Suppressor macrophage (primary cell): ENCODE measurements at regions not wholly inside any gene's neighbourhood (a gene's known extent, or its start where the extent isn't known, plus 50 kb on each side); places are given as distances from the start of the nearest gene placed in this dataset.

Source experiments
- DNase-seq, 4 experiments: peaks; one replicate each; pipeline ENCODE4 v3.0.0-alpha.2; 2020 to 2022

DNA sequence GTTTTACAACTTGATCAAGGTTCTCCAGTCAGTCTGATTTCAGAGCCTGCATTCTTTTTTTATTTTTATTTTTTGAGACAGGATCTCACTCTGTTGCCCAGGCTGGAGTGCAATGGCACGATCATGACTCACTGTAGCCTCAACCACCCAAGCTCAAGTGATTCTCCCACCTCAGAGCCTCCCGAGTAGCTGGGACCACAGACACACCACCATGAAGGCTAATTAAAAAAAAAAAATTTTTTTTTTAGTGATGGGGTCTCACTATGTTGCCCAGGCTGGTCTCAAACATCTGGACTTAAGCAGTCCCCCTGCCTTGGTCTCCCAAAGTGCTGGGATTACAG lies 117.2 kb upstream of the NAV2 start:
- no peak for DNase-seq

DNA sequence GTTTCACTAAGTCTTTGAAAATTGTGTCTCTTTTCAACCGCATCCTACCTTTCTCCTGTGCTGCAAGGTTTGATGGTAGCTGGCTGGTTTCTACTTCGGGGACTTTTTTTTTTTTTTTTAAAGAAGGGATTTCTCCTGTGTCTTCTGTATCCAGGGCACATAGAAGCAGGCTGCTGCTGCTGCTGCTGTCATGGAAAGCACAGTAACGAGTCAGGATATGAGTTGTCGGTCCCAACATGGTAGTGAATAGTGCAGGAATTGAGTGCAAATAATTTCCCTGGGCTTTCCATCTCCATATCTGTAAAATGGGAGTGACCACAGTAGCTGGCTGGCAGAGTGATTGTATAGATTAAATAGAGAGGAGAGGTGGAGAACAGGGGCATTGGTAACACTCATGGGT lies 118.3 kb upstream of the NAV2 start:
- DNase-seq, result no peak

DNA sequence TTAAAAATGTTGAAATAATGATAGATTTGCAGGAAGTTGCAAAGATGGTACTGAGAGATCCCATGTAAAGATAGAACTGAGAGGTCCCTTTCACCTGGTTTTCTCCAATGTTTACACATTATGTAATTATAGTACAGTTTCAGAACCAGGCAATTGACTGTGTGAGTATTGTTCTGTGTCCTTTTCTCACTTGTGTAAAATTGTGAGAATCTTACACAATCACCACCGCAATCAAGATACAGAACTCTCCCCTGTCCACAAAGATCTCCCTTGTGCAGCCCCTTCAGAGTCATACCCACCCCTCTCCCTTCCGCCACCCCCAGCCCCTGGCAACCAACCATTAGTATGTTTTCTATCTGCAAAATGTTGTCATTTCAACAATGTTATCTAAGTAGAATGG lies 119.8 kb upstream of the NAV2 start:
- no peak for DNase-seq

DNA sequence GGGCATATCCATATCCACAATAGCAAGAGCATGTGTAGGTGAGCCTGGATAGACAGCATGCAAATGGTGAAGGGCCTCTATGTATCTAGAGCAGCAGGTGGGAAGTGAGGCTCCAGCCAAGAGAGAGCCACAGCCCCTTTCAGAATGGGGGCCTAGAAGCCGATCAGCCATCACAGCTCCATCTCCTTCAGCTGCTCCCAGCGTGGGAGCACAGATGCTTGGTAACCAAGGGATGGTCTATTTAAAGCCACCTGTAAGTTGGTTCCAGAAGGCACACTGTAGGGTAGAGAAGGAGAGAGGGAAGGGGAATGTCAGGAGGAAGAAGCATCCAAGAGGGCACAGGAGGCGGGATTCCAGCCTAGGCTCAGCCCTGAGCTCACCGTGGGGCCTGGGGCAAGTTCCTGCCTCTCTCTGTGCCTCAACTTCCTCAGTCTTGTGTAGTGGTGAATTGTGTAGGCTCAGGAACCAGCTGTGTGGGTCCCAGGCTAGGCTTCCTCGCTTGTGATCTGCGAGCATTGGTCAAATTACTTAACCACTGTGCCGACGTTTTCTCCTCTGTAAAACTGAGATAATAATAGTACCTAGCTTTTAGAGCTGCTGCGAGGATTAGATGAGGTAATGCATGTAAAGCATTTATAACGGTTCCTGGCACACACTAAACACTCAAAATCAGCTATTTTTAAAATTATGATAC lies 122.9 kb upstream of the NAV2 start:
- no peak for DNase-seq

DNA sequence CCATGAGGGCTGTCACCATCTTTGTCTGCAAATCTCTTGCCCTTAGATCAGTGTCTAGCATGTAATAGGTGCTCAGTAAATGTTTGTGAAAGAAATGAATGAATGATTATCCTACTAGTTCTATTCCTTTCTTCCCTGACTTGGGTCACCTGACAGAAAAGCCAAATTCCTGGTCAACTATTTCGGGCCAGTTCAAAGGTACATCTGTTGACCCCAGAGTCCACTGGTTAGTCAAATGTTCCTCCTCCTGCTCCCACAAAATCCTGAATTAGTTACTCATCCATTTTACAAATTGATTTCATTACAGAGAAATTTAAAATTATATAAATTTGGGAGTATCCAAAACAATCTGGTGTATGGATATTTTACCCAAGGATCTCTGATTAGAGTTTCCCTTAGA lies 124.7 kb upstream of the NAV2 start:
- no peak for DNase-seq

DNA sequence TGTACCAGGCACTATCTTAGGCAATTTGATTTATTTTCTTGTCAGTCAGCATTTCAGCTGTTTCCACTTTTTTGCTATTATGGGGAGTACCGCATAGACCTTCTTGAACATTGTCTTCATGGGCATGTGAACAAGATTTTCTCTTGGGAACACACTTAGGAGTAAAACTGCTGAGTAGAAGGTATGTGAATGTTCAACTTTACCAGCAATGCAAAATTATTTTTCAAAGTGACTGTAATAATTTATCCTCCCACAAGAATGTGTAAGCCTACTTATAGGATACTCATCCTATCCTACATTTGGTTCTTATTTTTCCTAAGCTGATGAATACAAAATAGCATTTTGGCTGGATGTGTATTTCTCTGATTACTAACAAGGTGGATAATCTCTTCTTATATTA lies 132.0 kb upstream of the NAV2 start:
- DNase-seq, result no peak

DNA sequence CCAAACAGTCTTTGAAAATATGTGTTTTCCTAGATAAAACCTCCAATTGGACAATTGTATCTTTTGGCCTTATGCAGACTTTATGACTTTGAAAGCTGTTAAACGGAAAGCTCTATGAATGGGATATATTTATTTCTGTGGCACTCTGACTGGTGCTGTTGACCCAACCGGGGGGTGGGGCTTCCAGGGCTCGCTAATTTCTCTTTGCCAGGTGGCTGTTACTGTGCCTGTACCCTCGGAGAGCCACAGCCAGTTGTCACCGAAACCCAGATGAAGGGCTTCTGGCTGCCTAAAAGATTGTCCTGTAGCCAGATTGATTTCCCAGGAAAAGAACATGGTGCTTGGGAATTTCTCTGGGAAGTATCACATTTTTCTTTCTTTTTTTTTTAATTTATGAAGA lies 132.7 kb upstream of the NAV2 start:
- DNase-seq, result no peak

DNA sequence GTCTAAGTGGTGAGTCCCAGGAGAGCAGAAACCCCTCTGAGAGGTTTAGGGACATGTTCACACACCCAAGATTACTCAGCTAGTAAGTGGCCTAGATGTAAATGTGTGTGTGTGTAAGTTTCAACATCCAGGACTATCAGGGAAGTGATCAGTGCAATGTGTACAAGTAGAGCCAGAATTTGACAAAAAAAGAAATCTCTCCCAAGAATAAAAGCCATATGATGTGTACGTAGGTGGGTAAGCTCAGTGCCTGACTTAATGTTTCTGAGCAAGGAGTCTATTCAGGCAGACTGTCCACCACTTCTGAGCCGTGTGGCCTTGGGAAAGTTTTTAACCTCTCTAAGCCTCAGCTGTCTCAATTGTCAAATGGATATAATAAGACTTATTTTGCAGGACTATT lies 133.8 kb upstream of the NAV2 start:
- no peak for DNase-seq

DNA sequence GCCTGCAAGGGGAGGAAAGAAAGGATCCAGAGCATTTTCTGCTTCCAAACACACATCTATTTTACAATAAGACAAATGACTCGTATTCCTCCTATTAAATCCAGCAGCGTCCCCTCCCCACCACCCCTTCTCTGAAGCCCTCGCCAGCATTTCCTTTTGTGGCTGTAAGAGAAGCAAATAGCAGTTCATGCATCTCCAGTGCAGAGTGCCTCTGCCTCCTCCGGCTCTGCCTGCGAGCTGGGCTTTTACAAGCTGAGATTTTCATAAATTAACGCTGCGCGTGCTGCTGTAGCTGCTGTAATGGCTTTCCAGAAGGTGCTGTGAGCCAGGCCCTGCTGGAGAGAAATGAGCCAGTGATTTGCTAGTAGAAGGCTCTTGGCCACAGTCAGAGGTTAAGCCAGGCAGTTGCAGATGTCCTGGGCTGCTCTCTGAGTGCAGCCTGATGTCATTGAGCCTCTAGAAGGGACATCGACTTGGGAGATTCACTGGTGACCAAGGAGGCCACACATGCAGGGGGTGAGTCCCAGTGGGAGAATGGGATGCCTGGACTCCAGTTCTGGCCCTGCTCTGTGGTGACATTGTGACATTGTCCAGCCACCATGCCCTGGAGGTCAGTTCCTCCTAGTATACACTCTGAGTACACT lies 134.5 kb upstream of the NAV2 start:
- no peak for DNase-seq

DNA sequence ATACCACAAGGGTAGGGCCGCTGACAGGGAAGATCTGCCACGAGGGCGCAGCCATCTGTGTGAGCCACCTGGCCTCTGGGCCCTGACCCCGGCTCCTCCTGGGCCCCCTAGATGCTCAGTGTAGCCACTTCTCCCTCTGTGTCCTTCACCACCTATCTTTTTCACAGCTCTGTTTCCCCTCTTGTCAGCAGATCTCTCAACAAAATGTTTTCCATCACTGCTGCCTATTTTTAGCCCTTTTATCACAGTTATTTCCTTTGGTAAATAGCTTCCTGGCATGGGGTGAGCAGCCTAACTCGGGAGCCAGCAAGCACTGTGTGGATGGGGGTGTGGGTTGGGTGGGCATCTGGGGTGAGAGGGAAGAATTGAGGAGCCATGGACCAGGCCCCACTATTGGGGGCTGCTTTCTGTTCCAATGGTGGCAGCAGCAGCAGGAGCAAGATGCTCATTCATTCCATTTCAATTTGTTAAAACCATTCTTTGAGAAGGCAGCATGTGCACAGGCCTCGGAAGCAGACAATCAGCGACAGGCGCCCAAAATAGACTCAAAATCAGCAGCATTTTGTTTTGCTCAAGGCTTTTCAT lies 135.2 kb upstream of the NAV2 start:
- DNase-seq, result no peak

DNA sequence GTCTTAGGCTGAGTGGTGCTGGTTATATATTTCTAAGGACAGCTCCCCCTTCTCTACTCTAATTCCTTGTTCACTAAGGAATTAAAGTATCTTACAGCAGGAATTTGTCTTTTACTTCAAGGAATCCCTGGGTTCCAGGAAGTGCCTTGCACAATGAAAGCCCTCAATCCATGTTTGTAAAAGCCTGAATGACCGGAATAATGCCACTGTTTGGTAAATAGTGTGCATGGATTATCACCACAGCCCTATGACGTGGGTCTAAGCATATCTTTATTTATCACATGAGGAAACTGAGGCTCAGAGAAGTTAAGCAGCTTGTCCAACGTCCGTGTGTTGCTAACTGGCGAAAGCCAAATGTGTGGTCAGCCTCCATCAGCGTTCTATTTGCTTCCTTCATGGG lies 135.7 kb upstream of the NAV2 start:
- DNase-seq, result no peak

DNA sequence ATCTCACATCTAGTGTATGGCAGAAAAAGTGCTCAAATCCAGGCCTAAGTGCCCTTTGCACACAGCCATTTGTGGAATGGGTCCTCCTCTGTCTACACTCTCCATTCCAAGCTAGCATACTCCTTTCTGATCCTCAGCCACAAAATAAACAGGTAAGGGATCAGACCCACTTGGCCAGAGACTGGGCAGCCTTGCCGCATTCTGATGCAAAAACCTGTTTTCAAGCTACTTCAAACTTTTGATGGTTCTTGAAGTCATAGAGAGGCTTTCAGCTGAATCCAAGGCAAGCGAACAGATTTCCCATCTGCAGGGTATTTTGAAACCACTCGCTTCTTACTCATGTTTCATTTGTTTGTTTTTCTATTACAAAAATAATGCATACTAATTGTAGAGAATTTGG lies 136.6 kb upstream of the NAV2 start:
- DNase-seq, result no peak

DNA sequence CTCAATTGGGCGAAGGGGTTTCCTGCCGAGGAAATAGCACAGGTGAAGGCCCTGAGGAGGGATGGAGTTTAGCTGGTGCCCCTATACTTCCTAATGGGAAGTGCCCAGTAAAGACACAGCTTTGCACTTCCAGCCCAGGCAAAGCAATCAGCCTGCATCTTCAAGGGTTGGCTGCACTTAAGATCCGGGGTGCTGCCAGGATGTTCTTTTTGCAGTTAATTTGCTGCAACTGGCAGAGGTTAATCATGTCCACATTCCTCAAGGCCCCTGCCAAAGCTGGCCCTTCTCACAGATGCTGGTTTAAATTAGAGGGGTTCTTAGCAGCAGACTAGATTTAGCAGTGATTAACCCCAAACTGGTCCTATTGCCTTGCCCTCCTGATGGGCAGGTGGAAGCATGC lies 137.7 kb upstream of the NAV2 start:
- no peak for DNase-seq

DNA sequence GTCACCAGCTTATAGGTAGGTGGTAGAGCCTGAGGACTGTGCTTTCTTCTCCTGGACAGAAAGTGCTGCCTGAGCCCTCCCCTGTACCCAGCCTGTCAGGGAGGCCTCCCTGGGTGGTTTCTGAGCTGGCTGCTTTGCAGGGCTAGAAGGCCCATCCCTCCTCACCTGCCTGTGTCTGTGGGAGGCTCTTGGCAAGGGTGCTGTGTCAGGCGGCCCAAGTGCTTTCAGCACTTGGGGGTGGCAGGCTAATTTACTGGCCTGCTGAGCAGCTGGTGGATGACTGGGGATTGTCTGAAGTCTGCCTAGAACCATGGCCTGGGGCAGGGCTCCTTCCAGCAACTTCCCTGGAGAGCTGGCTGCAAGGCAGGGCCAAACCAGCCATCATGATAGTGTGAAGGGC lies 139.0 kb upstream of the NAV2 start:
- no peak for DNase-seq

DNA sequence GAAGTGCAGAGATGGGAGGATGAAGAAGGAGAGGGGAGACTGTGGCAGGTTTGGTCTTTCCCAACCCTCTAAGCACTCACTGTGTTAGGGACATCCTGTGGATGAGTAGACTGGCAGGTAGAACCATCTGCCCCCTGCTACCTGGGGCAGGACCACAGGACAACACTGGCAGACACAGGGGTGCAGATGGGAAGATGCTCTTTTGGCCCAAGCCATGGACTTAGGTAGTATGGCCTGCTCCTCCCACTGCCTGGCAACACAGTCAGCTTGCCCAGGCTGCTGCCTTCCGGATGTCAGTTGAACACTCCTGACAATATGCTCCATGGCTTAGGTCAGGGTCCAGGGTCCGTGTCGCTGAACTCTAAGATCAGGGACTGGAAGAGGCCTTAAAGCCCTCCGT lies 140.7 kb upstream of the NAV2 start:
- no peak for DNase-seq

DNA sequence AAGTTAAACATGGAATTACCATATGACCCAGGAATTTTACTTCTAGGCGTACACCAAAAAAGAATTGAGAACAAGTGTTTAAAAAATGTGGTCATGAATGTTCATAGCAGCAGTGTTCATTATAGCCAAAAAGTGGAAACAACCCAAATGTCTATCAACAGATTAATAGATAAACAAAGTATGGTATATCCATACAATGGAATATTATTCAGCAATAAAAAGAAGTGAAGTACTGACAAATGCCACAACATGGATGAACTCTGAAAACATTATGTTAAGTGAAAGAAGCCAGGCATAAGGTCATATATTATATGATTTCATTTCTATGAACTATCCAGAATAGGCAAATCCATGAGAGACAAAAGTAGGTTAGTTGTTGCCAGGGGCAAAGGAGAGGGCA lies 141.7 kb upstream of the NAV2 start:
- no peak for DNase-seq

DNA sequence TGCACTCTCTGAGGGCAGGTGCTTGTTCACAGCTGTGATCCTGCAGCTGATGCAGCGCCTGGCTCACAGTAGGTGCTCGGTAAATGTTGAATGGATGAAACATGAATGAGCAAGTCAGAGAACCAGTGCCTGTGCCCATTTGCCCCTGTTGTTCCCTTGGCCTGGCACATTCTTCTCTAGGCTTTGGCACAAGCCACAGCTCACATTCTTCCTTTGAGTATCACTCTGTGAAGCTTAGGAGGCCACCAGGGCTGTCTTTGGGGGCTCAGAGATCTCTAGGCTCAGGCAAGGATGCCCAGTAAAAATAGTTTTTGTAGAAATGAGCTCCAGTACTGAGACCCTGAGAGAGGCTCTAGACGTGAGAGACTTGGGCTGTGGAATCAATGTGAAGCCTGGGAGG lies 144.6 kb upstream of the NAV2 start:
- no peak for DNase-seq

DNA sequence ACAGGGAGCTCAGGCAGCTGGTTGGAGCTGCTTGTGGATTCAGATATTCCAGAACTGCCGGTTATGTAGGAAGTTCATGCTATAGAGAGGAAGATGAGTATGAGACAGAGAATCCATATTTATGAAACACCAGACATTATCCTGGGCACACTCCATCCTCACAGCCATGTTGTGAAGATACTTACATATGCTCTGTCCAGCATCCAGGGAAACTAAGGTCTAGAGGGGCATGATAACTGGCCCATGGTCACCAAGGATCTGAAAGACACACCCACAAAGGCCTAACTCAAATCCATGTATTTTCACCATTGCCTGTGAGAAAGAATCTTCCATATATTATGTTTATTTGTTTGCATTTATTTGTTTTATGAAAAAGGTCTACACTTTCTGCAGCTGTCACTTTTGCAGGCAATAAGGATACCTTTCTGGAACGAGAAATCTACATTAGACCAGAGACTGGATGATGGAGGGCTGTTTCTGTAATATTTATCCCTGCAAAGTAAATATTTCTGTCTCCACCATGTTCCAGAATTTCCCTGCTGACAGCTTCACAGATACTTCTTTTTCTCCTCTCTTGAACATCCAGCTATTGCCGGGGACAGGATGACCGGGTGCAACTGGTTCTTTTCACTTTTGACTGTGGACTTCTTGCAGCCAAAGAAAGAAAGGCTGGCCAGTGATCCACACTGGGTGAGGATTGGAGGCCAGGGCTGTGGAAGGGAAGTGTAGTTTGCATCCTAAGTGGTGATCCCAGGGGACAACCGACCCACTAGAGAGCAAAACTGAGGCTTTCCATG lies 145.9 kb upstream of the NAV2 start:
- DNase-seq, result no peak

DNA sequence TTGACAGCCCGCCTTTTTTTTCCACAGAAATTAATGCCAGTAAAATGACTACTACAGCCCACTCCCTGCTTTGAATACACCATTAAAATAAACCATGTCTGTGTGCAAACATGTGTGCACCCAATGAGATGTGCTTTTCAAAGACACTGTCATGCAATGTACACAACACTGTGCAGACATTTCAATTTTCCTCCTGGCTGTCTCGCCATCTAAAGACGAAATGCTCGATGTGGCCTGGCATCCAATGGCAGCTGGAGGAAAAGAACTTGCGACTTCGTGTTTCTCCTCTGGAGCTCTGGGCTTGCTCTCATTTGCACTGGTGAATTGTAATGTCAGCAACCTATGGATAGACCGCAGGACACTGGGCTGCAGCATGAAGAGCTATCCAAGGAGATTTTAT lies 147.0 kb upstream of the NAV2 start:
- no peak for DNase-seq

DNA sequence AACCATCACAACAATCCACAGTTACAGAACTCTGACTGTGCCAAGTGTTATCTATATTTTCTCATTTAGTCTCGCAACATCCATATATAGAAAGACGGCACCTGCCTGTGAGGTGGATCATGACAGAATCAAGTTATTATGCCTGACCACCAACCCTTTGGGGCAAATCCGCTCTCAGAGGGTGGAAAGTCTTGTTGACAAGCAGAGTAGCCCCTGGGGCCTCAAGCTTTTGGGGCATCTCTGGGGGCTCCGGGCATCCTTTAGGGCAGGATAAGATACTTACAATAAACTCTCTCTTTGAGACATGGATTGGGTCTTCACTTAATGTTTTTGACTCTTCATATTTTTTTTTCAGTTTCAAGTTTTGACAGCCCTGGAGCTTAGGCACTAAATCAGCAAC lies 150.5 kb upstream of the NAV2 start:
- DNase-seq, result no peak

DNA sequence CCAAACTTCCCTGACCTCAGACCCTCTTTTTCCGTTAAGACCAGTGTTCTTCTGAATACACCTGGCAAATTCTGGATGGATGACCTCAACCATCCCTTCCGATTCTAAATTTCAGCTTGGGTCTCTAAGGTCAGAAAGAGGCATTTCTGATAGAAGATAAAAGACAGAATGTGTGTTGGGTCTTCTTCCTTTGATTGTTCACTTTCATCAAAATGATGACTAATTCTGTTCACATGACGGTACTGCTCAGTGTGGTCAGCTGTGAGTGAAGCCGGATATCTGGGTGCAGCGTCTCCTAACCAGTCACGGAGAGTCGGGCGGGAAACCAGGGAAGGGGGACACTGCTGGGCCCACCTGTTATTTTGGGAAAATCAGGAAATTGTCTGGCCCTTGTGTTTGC lies 151.6 kb upstream of the NAV2 start:
- DNase-seq, result peak in 2 of 4 experiments; percentile 7 to 9

DNA sequence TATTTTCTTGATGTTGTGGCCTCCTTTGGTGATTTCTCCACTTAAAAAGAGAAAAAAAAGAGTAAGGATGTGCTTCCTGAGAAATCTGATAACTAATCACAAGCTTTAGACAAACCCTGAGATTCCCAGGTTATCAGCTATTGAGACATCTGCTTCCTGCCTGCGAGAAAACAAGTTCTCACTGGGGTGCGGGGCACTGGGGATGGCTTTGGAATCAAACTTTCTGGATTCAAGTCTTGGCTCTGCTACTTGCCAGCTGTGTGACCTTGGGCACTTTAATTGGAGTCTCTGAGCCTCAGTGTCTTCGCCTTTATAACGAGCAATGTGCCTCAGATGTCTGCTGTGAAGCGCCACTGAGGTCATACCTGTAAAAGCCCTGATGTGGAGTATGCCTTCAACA lies 152.5 kb upstream of the NAV2 start:
- no peak for DNase-seq

DNA sequence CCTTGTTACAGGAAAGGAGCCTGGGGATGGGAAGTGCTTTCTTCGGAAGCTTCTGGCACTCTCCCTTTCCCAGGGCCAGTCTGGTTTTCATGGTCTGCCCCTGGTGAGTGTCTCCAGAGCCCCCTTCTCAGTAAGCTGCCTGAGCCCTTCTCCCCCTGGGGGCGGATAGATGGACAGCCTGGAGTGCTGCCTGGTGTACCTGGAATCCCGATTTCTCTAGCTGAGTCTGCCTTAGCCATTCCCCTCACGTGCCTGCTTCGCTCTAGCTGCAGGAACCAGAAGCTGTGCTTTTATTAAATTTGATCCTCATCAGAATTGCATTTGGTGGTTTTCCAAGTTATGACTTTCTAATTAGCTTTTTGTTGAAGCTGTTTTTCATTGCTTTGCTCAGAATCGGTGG lies 152.9 kb upstream of the NAV2 start:
- DNase-seq, result no peak
